SK-N-MC (cell line): ENCODE measurements at regions not wholly inside any gene's neighbourhood (a gene's known extent, or its start where the extent isn't known, plus 50 kb on each side); places are given as distances from the start of the nearest gene placed in this dataset.
"Not testable (repeated sequence)": the region's sequence is repeated elsewhere in the genome, so short reads cannot be mapped to it uniquely, and the experiment has no call there.

Source experiments
- DNase-seq: peaks from one replicate; pipeline ENCODE4 v3.0.0-alpha.2; 2011; ENCODE audit warnings: low read depth, low spot score
- H3K27ac ChIP-seq: fragments of 200-600 bp; sonication (generic); 2 replicates; pipeline ENCODE4 v1.5.1; 2016; ENCODE audit warnings: mixed run types
- H3K36me3 ChIP-seq: fragments of 200-600 bp; sonication (generic); 2 replicates; pipeline ENCODE4 v1.6.1; 2017; ENCODE audit warnings: antibody characterized with exemption, low read length, mixed read lengths; ENCODE audit not compliant: insufficient read depth
- H3K4me3 ChIP-seq: fragments of 200-600 bp; sonication (generic); 2 replicates; pipeline ENCODE4 v1.5.1; 2016
- H3K9ac ChIP-seq: fragments of 200-600 bp; sonication (generic); 2 replicates; pipeline ENCODE4 v1.8.0; 2017; ENCODE audit warnings: mixed run types, mixed read lengths; ENCODE audit not compliant: insufficient read length
- H3K9me3 ChIP-seq: fragments of 200-600 bp; sonication (generic); 2 replicates; pipeline ENCODE4 v1.6.1; 2017; ENCODE audit warnings: low read depth, mild to moderate bottlenecking, antibody characterized with exemption, low read length, moderate library complexity, mixed read lengths
- EZH2 ChIP-seq: fragments of 200-600 bp; sonication (generic); IDR thresholded peaks from one replicate; pipeline ENCODE4 v1.6.1; 2017; ENCODE audit warnings: antibody characterized with exemption
- FOXP2 ChIP-seq: optimal IDR thresholded peaks from 2 replicates; pipeline ENCODE3; 2011; ENCODE audit warnings: mild to moderate bottlenecking, moderate library complexity; ENCODE audit not compliant: insufficient read depth; ENCODE audit errors: extremely low read length, control extremely low read depth
- POLR2AphosphoS5 ChIP-seq: IDR thresholded peaks from 2 replicates; pipeline ENCODE4 v1.6.1; 2012; ENCODE audit warnings: mild to moderate bottlenecking, low read depth, low read length, borderline replicate concordance

- TF ChIP-seq FOXP2 (no peak), POLR2AphosphoS5 (no peak), EZH2 (no peak)
- no peak overlapping the region for H3K27ac ChIP-seq
- no peak overlapping the region for H3K9ac ChIP-seq
- no peak for DNase-seq
- no peak overlapping the region for H3K4me3 ChIP-seq
- no peaks in the 10 kb centered on the region for H3K9me3 ChIP-seq
- H3K36me3 ChIP-seq: no peaks in the 10 kb centered on the region
These were observed 207.8 kb downstream of the CXXC4 start for GRCh38 chr4:104286867-104287266.

GRCh38 chr4:104283303-104283702, 211.4 kb downstream of the CXXC4 start:
- no peak for TF ChIP-seq POLR2AphosphoS5
- no peak overlapping the region for H3K27ac ChIP-seq
- no peaks in the 10 kb centered on the region for H3K9me3 ChIP-seq
- no peak for DNase-seq
- H3K9ac ChIP-seq: no peak overlapping the region
- no peak overlapping the region for H3K4me3 ChIP-seq
- H3K36me3 ChIP-seq: no peaks in the 10 kb centered on the region

DNA sequence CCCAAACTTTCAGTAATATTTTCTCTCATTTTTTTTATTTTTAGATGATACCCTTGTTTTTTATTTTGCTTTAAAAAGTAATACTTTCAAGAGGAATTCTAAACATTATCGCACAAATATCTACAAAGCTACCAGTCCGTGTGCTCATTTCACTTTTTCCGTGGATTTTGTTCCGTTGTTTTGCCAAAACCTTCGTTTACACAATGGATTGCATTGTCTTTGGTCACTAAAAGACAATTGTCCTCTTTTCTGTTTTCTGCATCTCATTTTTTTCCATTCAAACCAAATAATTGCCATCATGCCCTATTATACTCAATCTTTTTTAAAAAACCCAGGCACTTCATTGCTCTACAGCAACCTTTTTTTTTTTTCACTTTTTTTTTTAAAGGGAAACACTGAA, 214.9 kb downstream of the CXXC4 start:
- Histone ChIP-seq H3K9me3 (no peaks in the 10 kb centered on the region), H3K27ac (no peak overlapping the region), H3K9ac (no peak overlapping the region), H3K36me3 (no peaks in the 10 kb centered on the region), H3K4me3 (no peak overlapping the region)
- no peak for TF ChIP-seq EZH2
- TF ChIP-seq POLR2AphosphoS5: no peak
- no peak for TF ChIP-seq FOXP2
- no peak for DNase-seq

GRCh38 chr4:104272966-104273365, 221.7 kb downstream of the CXXC4 start:
- Histone ChIP-seq H3K27ac (no peak overlapping the region), H3K9me3 (no peaks in the 10 kb centered on the region), H3K9ac (no peak overlapping the region), H3K4me3 (no peak overlapping the region), H3K36me3 (no peaks in the 10 kb centered on the region)
- no peak for DNase-seq
- no peak for TF ChIP-seq EZH2
- TF ChIP-seq POLR2AphosphoS5: no peak
- no peak for TF ChIP-seq FOXP2

DNA sequence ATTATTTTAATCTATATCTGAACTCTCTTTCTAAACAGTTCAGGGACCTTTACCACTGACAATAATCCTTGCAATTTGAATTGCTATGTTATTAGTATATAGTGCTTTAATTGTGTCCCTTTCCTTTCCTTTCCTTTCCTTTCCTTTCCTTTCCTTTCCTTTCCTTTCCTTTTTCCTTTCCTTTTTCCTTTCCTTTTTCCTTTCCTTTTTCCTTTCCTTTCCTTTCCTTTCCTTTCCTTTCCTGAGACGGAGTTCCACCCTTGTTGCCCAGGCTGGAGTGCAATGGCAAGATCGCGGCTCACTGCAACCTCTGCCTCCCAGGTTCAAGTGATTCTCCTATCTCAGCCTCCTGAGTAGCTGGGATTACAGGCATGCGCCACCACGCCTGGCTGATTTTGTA, 225.1 kb downstream of the CXXC4 start:
- H3K36me3 ChIP-seq, H3K9me3 ChIP-seq, H3K4me3 ChIP-seq, H3K27ac ChIP-seq, DNase-seq, H3K9ac ChIP-seq: not testable (repeated sequence)

GRCh38 chr4:104263100-104263499, 231.6 kb downstream of the CXXC4 start:
- no peaks in the 10 kb centered on the region for H3K9me3 ChIP-seq
- H3K36me3 ChIP-seq: no peaks in the 10 kb centered on the region
- DNase-seq: no peak
- H3K4me3 ChIP-seq: no peak overlapping the region
- TF ChIP-seq FOXP2 (no peak), POLR2AphosphoS5 (no peak), EZH2 (no peak)
- H3K27ac ChIP-seq: no peak overlapping the region
- H3K9ac ChIP-seq: no peak overlapping the region

GRCh38 chr4:104262678-104263077, 232.0 kb downstream of the CXXC4 start:
- no peaks in the 10 kb centered on the region for H3K36me3 ChIP-seq
- no peak overlapping the region for H3K4me3 ChIP-seq
- no peak overlapping the region for H3K27ac ChIP-seq
- DNase-seq: no peak
- no peaks in the 10 kb centered on the region for H3K9me3 ChIP-seq
- TF ChIP-seq EZH2: no peak
- H3K9ac ChIP-seq: no peak overlapping the region

DNA sequence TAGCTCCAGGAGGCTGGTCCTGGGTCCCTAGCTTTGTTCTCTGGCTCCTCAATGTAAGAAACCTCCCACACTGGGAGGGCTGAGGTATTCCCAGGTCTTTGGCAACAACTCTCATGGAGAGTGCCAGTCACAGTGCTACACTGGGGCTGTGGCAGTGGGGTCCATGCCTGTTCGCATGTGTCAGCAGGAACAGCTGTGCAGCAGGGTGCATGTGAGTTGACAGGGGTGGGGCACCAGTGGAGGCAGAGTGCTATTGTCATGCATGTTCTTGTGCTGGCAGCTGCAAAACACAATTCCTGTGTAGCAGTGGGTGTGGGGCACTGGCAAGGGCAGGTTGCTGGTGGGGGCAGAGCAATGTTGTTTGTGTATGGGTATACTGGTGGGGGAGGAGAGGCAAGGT, 246.0 kb downstream of the CXXC4 start:
- TF ChIP-seq EZH2: no peak
- TF ChIP-seq FOXP2: no peak
- TF ChIP-seq POLR2AphosphoS5: no peak
- H3K9me3 ChIP-seq: no peaks in the 10 kb centered on the region
- H3K4me3 ChIP-seq: no peak overlapping the region
- no peak for DNase-seq
- H3K27ac ChIP-seq: no peak overlapping the region
- no peaks in the 10 kb centered on the region for H3K36me3 ChIP-seq
- H3K9ac ChIP-seq: no peak overlapping the region

- Histone ChIP-seq H3K9me3 (no peaks in the 10 kb centered on the region), H3K4me3 (no peak overlapping the region), H3K27ac (no peak overlapping the region), H3K9ac (no peak overlapping the region), H3K36me3 (no peaks in the 10 kb centered on the region)
- TF ChIP-seq POLR2AphosphoS5: no peak
- no peak for TF ChIP-seq EZH2
- TF ChIP-seq FOXP2: no peak
- no peak for DNase-seq
These were observed 258.7 kb downstream of the CXXC4 start for GRCh38 chr4:104235967-104236366.

GRCh38 chr4:104217526-104217925, 277.2 kb downstream of the CXXC4 start:
- TF ChIP-seq FOXP2 (no peak), EZH2 (no peak), POLR2AphosphoS5 (no peak)
- Histone ChIP-seq H3K9ac (no peak overlapping the region), H3K9me3 (no peaks in the 10 kb centered on the region), H3K4me3 (no peak overlapping the region), H3K27ac (no peak overlapping the region), H3K36me3 (no peaks in the 10 kb centered on the region)
- DNase-seq: no peak
